PFSK-1 (cell line): ENCODE measurements at regions not wholly inside any gene's neighbourhood (a gene's known extent, or its start where the extent isn't known, plus 50 kb on each side); places are given as distances from the start of the nearest gene placed in this dataset.

ENCODE experiments used
- FOXP2 ChIP-seq: optimal IDR thresholded peaks from 2 replicates; pipeline ENCODE3; 2011; ENCODE audit warnings: borderline replicate concordance, control low read depth, inconsistent platforms; ENCODE audit not compliant: insufficient read depth; ENCODE audit errors: extremely low read length, extremely low read depth
- REST ChIP-seq, 2 experiments: IDR thresholded peaks; 2 replicates each; pipeline versions ENCODE4 v1.6.1 to v1.8.0; 2011 to 2012; ENCODE audit warnings: low read depth in 2 of 2, low read length in 2 of 2, control low read depth in 1 of 2, inconsistent platforms in 1 of 2, mild to moderate bottlenecking in 1 of 2, moderate library complexity in 1 of 2; ENCODE audit not compliant: insufficient read depth in 1 of 2
- TAF1 ChIP-seq: IDR thresholded peaks from 2 replicates; pipeline ENCODE4 v1.6.1; 2012; ENCODE audit warnings: low read length, control low read depth, borderline replicate concordance; ENCODE audit not compliant: insufficient read depth

GRCh38 chr3:80010021-80010571 is 242.3 kb upstream of the ROBO1 start:
- no peak for TF ChIP-seq FOXP2
- no peak for TF ChIP-seq REST (IDR thresholded peaks at IDR 0.05; ENCODE audit: insufficient read depth in 1 of 2, low read depth in 2 of 2, low read length in 2 of 2)
- no peak for TF ChIP-seq TAF1
